HTR-8/SVneo (cell line): ENCODE measurements at regions not wholly inside any gene's neighbourhood (a gene's known extent, or its start where the extent isn't known, plus 50 kb on each side); places are given as distances from the start of the nearest gene placed in this dataset.

Experiments used
- DNase-seq: peaks from one replicate; pipeline ENCODE4 v3.0.0; 2011; ENCODE audit warnings: low spot score, mixed read lengths; ENCODE audit not compliant: insufficient read length
- FAIRE-seq: peaks from 2 replicates; lab custom pipeline; 2011; peaks lifted over from hg19 to GRCh38; lab: Jason Lieb, UNC

DNA sequence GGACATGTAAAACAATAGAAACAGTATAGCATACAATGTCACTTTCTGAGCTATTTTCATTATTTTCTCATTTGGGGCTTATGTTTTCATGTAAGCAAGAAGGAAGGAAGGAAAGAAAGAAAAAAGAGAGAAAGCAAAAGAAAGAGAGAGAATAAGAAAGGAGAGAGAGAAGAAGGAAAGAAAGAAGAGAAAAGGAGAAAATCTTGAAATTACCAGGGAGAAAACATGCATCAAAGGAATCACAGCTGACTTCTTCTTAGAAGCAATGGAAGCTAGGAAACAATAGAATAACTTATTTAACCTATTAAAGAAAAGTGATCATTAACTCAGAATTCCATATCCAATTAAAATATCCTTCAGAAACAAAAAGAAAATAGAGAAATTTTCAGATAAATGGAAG, 471.5 kb downstream of the OCA2 start:
- no peak for DNase-seq
- no peak for FAIRE-seq

DNA sequence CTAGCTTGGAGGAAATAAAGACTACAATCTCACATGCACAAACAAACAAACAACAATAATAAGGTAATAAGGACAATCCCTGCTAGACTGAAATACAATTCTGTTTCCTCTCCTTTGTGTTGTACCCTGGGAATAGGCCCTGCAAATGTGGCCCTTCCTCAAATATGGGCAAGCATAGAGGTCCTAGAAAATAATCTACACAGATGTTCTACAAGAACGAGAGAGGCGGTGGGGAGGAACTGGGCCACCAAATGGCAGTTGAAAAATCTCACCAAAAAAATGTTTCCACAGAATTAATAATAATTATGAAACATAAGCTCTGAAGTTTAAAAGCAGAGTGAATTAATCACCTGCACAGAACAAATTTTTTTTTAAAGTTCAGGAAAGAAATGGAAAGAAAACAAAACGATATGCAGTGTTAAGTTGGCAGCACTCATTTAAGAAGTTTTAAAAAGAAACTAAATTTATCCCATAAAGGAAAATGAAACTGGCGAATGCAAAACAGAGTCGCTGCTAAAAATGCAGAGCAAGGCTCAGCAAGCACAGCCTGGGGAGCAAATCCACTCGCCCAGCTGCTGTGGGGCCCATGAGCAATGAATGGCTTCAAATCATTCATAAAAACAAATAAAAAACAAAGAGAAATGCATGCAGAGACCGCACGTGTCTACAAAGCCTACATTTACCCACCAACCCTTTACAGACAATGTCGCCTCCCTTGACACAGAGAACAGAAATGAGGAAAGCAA, 475.4 kb downstream of the OCA2 start:
- no peak for DNase-seq
- FAIRE-seq: no peak

DNA sequence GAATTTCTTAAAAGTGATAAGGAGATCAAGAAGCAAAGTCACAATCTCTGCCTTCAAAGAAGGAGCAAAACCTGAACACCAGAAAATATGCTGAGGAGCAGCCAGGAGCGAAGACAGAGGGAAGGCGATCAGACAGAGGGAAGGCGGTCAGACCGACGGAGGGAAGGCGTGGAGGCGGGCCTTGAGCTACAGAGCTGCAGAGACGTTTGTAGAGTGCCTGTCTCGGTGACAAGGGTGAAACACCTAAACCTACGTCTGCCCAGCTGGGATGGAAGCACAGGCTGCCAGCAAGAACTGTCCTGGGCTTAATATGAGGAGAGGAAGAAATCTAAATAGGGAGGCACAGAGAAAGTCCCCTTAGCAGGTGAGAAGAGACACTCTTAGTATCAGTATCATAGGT, 476.0 kb downstream of the OCA2 start:
- no peak for DNase-seq
- FAIRE-seq: no peak

DNA sequence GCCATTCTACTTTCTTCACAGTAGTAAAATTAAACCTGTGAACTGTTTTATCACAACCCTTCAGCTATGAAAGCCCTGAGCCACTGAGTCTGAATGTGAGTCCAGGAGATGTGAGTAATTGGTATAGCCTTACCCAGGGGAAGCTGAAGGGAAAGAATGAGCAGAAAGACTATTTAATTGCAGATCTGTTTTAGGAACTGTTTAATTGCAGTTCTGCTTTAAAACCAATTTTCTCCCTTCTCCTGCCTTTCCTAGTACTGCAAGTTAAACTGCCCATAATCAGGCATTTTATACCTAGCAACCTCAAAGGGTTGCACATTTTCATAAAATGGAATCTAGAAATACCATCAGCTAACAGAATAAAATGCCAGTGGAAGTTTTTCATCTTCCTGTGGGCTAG, 476.7 kb downstream of the OCA2 start:
- FAIRE-seq (no peak), DNase-seq (no peak)

DNA sequence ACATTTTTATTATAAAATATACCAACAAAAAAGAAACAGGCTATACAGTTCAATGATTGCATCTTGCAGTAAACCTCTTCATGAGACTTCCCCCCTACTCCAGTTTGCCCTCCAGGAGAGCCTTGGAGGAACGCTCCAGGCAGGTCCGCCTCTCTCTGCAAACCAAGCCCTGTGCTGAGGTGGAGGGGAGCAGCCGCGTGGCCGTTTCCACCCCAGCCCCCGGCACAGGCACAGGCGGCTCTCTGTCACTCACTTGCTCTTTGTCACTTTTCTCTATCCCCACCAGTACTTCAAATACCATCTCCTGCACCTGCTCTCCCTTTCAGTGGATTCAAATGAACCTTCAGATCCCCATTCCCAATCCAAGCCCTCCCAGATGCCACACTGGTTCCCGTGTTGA, 479.9 kb downstream of the OCA2 start:
- DNase-seq (no peak), FAIRE-seq (no peak)

DNA sequence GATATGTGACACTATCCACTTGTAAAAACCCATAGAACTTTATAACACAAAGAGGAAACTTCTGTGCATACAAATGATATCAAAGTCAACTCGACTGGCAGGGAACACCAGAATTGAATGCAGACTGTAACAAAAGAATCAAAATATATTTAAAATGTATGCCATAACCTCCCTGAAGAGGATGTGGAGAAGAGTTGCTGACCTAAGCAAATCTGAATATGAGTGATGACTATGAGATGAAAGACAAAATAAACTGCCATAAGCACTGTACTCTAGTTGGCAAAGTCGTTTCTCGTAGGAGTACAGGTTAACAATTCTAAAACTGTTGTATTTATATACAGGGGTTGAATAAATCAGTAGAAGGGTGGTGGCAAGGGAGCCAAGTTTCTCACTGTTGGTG, 482.1 kb downstream of the OCA2 start:
- DNase-seq (no peak), FAIRE-seq (no peak)

DNA sequence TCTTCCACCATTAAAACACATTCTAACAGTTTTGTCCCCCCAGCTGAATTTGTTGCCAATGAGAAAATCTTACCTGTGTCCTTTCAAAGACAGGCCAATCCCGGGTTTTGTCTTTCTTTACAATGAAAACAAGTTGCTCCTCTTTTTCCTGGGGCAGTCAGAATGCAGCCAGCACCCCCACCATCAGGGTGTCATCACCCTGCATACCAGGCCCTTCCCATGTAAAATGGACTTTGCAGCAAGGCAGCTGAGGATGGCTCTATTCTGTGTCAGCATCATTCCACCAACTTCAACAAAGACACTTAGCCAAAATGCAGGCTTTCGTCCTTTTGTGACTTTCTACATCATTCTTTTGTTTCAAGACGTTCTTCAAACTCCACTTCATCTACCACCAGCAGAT, 490.9 kb downstream of the OCA2 start:
- no peak for FAIRE-seq
- DNase-seq: no peak

DNA sequence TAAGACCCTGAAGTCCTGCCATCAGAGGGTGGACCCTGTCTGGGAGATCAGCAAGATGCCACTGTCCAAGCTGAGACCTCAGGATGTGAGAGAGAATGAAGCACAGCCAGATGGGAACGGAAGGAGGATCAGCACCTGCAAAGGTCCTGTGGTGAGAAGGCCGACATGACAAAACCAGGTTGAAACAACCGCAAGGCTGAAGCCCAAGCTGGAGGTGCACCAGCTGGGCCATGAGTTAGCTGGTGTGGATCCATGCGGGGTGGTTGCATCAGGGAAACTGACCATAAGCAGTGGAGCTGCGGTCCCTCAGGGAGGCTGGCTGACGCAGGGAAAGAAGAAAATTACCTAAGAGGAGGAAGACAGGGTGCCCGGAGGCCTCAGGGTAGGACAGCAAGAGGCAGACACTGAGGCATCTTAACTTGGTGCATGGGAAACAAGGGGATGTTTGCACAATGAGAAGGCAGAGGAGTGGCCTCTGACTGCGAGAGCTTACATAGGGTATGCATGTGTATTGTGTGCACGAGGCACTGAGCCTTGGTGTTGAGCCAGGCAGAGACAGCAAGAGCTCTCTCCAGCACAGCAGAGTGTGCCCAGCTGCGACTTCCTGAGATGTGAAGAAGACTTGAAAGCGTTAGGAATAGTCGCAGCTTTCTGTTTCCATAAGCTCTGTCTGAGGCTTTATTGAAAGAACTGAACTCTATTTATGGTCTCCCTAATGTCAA, 497.7 kb downstream of the OCA2 start:
- FAIRE-seq (no peak), DNase-seq (no peak)

DNA sequence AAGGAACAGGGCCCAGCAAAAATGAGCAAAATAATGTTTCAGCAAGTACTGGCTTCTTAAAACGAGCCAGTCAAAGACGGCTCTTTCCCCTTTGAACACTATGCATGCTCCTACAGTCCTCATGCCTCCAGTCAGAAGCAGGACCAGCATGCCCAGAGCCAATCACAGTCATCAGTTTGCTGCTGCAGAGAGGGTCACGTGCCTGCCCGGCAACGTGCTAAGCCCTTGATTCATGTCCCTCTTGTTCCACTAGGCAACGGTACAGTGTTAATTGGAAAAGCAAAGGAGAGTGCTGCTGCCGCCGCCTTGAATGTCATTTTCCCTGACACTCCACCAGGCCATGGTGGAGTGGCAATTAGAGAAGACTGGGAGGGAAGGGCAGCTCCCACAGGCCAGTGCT, 500.1 kb downstream of the OCA2 start:
- DNase-seq: no peak
- no peak for FAIRE-seq

DNA sequence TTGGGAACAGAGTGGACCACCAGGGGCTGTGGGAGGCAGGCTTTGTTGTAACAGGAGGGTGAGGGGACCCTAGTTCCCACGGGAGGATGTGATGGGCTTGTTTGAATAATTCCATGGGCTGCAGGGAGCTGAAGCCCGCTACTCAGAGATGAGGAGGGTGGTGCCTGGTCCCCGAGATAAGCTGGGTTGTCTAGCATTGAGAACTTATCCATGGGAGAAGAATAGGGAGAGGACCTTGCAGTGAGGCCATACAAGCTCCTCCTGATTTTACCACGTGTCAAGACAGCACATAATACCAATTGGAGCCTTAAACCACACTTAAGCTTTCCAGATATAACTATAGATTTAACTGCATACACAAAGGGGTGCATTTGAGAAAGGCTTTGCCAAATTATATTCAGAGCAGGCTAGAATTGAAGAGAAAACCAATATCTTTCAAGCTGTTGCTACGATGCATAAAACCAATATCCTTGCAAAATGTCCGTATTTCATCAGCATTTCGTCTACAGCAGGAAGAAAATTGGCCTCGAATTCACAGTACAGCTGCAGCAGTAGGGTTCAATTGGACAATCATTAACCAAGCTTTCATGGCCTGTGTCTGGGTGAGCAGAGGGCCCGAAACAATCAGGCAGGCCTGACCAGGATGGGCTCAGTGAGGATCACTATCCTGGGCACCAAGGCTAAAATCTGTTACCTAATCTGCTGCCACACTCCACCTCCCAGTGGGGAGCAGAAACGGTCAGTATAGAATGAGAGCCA, 500.7 kb downstream of the OCA2 start:
- FAIRE-seq (no peak), DNase-seq (no peak)

DNA sequence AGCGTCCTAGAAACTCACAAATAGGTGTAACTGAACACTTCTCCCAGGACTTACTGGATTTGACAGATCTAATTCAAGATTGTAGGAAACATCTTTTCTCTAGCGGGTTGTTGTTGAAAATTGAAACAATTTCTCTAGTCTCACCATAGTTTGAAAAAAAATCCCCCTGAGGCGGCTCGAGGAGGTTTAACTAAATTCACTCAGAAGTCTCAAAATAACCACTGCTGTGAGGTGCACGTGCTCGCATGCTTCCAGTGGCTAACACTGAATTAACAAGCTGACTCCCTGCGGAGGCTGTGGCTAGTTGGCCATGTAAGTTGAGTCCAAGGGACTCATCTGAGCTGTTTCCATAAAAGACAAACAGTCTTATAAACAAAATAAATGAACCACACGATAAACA, 503.9 kb downstream of the OCA2 start:
- DNase-seq (no peak), FAIRE-seq (no peak)

DNA sequence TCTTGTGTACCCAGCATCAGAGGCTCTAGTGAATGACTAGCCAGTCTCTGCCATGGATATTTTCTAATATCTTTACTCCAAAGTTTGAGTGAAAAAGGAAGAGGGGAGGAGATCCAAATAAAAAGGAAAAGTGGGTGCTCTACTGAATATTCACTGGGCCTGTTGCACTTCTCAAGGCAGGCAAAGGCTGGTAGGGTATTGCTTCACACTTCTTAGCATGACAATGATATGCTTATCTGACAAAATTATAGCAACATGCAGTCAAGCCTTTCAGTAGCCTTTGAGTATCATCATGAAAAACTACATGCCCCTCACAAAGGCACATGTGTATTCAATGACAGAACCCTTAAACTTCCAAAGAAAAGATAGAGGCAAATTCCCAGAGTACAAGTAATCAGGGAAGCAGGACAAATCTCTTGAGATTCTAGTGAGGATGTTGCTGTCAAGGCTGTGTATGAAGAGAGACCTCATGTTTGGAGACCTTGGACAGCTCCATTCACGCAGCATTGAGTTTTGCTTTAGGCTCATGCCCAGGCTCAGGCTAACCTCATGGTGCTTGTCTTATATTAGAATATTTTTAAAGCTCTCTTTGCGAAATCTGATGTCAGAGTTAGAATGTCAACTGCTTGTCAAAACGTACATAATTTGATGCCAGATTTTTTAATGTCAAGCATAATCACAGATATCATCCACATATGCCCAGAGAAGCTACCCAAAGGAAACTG, 506.9 kb downstream of the OCA2 start:
- no peak for DNase-seq
- FAIRE-seq: no peak
